HG03457 (cell line): ENCODE measurements at regions not wholly inside any gene's neighbourhood (a gene's known extent, or its start where the extent isn't known, plus 50 kb on each side); places are given as distances from the start of the nearest gene placed in this dataset.

Source experiments
- ATAC-seq: cut with Tn5 transposase; IDR thresholded peaks from one replicate; pipeline ENCODE4 v1.9.1; 2021; ENCODE audit warnings: moderate number of reproducible peaks; ENCODE audit not compliant: unreplicated experiment

DNA sequence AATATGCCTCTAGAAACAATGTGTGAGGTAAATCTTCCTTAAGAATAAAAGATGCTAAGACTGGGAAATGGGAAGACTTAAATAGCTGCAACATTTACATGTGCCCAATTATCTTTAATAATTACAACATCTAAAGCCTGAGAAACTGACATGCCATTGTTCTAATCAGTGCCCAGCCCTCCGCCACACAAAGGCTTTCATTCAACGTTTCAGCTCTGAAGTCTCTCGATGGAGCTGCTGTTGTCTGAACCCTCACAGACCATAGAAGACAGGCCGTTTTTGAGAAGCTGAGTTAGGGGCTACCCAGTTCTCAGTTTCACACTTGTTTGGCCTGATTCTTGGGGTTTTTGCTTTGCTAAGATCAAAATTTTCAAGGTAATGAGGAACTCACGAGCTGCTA, 315.4 kb upstream of the CHST9 start:
- no peak for ATAC-seq

GRCh38 chr18:27497246-27497645, 312.1 kb upstream of the CHST9 start:
- no peak for ATAC-seq

GRCh38 chr18:27493182-27493581, 308.1 kb upstream of the CHST9 start:
- no peak for ATAC-seq

DNA sequence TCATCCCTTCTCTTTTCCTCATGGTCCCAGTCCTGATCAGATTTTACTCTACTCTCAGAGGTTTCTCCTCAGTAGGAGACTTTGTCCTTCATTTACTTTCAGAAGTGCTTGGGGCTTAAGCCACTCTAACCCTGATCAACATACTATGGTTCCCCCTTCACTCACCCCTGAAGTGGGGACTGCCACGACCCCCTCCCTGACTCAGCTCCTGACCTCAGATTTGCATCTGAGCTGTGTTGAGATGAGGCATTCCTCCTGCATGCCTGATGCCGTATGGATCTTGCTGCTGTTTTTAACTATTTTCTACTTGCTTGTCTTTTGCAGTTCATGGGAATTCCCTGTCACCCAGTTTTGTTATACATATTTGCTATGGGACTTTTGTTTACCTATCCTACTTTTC, 306.7 kb upstream of the CHST9 start:
- ATAC-seq, result no peak

DNA sequence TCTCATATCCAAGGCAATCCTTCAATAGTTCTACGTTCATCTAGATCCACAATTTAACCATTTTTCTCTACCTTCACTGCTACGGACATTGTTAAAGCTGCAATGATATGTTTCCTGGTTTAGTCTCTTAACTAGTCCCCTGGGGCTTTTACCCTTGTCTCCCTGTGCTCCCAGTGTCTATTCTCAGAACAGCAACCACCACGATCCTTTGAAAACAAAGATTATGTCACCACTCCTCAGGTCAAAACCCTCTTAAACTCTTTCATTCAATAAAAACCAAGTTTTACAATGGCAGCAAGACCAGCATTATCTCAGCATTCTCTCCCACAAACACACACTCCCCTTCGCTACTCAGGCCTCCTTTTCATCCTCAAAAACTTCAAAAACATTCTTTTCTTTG, 298.2 kb upstream of the CHST9 start:
- no peak for ATAC-seq

DNA sequence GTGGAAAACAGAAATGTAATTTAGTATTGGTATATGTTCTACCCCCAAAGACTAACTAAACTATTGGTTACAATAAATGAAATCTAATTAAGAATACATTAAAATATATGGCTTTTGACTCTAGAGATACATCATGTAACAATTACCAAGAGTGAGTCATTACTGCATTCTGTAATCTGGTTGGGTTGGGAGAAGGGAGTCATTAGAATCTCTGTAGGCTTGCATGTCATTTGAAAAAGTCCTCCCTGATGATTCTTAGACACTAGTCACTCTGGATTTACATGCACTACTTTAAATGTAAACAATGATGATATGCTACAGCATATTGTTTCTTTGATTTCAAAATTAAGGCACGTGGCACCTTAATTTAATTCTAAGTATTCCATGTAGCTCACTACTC, 293.4 kb upstream of the CHST9 start:
- no peak for ATAC-seq

GRCh38 chr18:27473318-27473717, 288.2 kb upstream of the CHST9 start:
- no peak for ATAC-seq

DNA sequence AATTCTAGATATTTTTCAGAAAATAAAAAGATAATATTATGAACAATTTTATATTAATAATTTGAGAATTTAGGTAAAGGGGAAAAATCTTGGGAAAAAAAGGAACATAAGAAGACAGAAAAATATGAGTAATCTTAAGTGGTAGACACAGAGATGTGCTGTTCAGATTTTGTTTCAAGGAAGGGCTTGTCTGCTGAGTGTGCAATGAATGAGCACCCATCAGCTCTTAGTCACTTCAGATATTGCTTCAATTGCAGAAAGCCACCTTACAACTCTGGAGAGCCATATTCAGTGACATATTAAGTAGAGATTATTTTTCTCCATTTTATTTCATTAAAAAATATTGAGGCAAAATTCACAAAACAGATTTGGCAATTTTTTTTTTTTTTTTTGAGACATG, 282.0 kb upstream of the CHST9 start:
- ATAC-seq, result no peak

- ATAC-seq, result no peak
These were observed 276.8 kb upstream of the CHST9 start for GRCh38 chr18:27461957-27462356.

DNA sequence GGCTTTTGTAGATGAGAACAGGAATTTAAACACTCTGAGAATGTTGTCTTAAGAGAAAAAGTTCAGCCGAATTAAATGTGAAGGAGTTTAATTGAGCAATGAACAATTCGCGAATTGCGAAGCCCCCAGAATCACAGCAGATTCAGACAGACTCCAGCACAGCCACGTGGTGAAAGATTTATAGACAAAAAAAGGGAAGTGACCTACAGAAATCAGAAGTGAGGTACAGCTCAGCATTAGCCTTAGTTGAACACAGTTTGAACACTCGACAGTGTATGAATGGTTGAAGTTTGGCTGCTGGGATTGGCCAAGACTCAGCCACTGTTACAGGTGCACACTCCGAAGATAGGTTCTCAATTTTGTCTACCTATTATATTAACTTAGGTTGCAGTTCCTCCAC, 264.0 kb upstream of the CHST9 start:
- ATAC-seq, result no peak

DNA sequence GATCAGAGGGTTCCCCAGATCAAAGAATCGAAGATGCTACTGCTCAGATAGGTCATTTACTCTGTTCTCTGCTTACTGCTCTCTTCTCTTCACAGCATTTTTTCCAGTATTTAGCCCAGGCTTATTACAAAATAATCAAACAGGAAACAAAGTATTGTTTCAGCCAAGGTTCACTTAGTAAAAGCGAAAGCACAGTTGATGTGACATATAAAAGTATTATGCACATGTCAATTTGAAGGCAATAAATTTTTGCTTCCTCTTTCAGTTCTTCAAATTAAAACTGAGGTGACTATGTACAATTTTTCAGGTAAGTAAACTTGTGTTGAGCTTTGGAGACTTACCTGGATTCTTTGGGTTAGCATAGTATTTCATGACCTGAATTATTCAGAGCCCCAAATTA, 262.8 kb upstream of the CHST9 start:
- no peak for ATAC-seq

- no peak for ATAC-seq
These were observed 262.4 kb upstream of the CHST9 start for GRCh38 chr18:27447451-27447881.

DNA sequence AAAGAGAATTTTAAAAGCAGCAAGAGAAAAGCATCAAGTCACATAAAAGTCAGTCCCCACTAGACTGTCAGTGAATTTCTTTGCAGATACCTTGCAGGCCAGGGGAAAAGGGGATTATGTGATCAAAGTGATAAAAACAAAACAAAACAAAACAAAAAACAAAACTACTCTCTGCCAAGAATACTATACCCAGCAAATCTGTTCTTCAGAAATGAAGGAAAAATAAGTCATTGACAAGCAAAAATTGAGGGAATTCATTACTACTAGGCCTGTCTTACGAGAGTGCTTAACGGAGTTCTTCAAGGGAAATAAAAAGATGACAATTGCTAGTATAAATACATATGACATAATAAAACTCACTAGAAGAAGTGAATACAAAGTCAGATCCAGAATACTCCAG, 245.5 kb upstream of the CHST9 start:
- ATAC-seq, result no peak

GRCh38 chr18:27428716-27429475, 243.8 kb upstream of the CHST9 start:
- no peak for ATAC-seq

- no peak for ATAC-seq
These were observed 243.0 kb upstream of the CHST9 start for GRCh38 chr18:27428120-27428519.

DNA sequence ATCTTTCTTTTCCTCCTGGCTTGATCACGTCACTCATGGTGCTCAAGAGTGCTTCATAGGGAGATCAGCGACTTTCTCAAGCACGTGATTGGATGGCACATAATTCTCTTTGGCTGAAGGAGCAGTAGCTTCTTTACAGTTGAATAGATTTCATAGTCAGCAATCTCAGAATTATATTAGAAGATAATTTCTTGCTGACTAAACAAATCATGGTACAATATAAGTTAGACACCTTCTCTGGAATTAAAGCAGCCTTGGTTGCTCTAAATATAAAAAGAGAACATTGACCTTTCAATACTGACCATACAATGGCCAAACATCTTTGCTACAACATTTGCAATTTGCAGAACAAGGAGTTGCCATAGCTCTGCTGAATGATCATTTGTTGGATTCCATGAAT, 238.5 kb upstream of the CHST9 start:
- ATAC-seq, result no peak

GRCh38 chr18:27419646-27420045, 234.5 kb upstream of the CHST9 start:
- no peak for ATAC-seq

GRCh38 chr18:27415495-27415894, 230.4 kb upstream of the CHST9 start:
- no peak for ATAC-seq

DNA sequence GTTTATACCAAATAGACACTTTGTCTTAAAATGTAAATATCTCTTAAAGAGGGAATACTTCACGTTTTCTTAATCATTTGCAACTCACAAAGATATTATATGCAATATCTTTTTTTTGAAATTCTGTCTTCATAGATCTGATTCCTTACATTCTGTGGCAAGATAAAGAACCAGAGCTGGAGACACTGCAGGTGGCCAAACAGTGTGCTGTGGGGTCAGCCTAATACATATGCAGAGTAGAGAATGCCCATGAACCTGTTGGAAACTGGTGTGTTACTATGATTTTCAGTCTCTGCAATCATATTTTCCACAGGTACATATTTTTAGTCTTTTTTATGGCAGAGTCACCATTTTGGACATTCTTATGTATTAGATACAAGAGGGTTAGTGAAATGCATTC, 229.6 kb upstream of the CHST9 start:
- no peak for ATAC-seq

DNA sequence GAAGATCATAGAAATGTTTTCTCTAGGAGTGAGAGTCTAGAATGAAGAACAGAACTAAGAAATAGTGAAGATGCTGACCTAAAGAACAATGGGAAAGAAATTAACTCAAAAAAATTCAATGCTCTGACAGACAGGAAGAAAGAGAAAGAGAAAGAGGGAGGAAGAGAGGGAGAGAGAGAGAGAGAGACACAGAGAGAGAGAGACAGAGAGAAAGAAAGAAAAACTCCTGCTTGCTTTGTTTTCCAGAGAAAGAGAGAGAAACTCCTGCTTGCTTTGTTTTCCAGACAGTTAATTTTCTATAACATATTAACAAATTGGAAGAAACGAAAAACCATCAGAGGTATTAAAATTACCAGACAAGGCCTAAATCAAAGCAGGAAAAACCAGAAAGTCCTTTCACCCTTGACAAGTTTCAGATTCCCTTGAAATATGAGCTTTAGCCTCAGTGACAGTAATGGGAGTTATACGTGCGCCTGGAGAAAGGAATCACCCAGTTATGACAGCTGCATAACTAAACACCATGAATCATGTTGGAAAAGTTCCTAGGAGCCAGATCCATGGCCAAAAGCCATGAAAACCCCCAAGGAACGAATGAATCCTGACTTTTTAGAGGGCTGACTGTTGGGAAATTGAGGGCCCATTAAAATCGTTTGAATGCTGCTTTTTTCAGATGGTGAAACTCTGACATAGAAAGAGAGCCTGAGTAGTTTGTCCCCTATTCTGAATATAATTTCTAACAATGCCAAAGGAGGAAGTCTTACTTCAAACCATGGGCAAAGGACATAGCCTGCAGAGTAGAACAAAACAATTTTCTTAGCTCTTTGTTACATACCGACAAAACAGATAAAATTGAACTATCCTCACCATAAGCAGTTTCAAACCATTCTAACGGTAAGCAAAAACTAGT, 228.6 kb upstream of the CHST9 start:
- no peak for ATAC-seq

GRCh38 chr18:27412556-27412955, 227.4 kb upstream of the CHST9 start:
- no peak for ATAC-seq

DNA sequence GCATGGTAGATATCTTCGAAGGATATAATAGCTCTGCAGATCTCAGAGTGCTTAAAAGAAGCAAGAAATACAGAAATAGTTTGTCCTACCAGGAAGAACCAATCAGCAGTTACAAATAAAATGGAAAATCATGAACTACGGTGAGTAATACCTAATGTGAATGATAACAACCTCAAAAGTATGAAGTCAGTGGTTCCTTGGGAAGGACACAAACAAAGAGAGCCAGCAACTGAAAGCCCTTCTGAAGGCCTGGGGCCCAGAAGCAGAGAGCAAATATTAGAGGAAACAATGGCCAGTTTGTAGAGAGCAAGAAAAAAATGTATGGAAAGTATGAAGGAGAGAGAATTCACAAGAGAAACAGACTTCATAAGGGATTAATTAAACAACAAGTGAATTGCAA, 226.8 kb upstream of the CHST9 start:
- ATAC-seq, result no peak
